ENCODE measurements at regions not wholly inside any gene's neighbourhood (a gene's known extent, or its start where the extent isn't known, plus 50 kb on each side); places are given as distances from the start of the nearest gene placed in this dataset.

- no peak overlapping the region for H3K27ac ChIP-seq
- no peak for DNase-seq
- no peaks in the 10 kb centered on the region for H3K4me1 ChIP-seq
- no peaks in the 10 kb centered on the region for H3K27me3 ChIP-seq (replicated peaks in 1 of 7)
- intact Hi-C loops (cut with DNase I; ENCODE audit: low total_unique reads): no loop called here
- 93 to 96% (median 94%) methylated on average over 1 of the region's 1 CpG for WGBS, 5 donors
- TF ChIP-seq CTCF (IDR thresholded peaks at IDR 0.05 in 8 of 11, conservative IDR thresholded peaks at IDR 0.05 in 3 of 11) (no peak), POLR2A (IDR thresholded peaks at IDR 0.05) (no peak), POLR2AphosphoS5 (IDR thresholded peaks at IDR 0.05) (no peak)
- H3K4me3 ChIP-seq: no peak overlapping the region
- H3K36me3 ChIP-seq: no peaks in the 10 kb centered on the region
- no peaks in the 10 kb centered on the region for H3K9me3 ChIP-seq
These were observed 59.9 kb upstream of the ARRDC3 start for GRCh38 chr5:91443023-91443422.

DNA sequence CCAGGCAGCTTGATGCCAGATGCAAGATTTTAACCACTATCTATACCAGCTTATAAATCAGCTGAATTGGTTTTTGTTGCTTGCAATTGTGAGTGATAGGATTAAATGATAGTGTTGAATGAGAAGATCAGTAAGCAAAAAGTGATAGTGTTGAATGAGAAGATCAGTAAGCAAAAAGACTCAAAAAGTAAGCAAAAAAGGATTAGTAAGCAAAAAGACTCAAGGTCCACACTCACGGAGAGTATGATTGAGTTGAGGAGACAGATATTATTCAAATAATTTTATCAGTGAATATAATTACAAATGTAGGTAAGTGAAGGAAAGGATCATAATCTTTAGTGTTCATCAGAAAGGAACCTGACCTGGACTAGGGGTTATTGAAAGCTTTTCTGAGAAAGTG is 58.0 kb upstream of the ARRDC3 start:
- 90 to 96% (median 94%) methylated on average over 1 of the region's 1 CpG for WGBS, 5 donors

GRCh38 chr5:91438871-91439270 is 55.8 kb upstream of the ARRDC3 start:
- no peaks in the 10 kb centered on the region for H3K27me3 ChIP-seq (replicated peaks in 1 of 7)
- DNase-seq: no peak
- TF ChIP-seq CTCF (IDR thresholded peaks at IDR 0.05 in 8 of 11, conservative IDR thresholded peaks at IDR 0.05 in 3 of 11): no peak
- TF ChIP-seq POLR2AphosphoS5 (IDR thresholded peaks at IDR 0.05): no peak
- no peak for TF ChIP-seq POLR2A (IDR thresholded peaks at IDR 0.05)

More for the DNA sequence above, 58.0 kb upstream of the ARRDC3 start:
- TF ChIP-seq POLR2A (IDR thresholded peaks at IDR 0.05) (no peak), CTCF (IDR thresholded peaks at IDR 0.05 in 8 of 11, conservative IDR thresholded peaks at IDR 0.05 in 3 of 11) (no peak), POLR2AphosphoS5 (IDR thresholded peaks at IDR 0.05) (no peak)
- intact Hi-C loops (cut with DNase I; ENCODE audit: low total_unique reads): no loop called here
- Histone ChIP-seq H3K36me3 (no peaks in the 10 kb centered on the region), H3K27ac (no peak overlapping the region), H3K4me1 (no peaks in the 10 kb centered on the region), H3K4me3 (no peak overlapping the region), H3K27me3 (replicated peaks in 1 of 7) (no peaks in the 10 kb centered on the region), H3K9me3 (no peaks in the 10 kb centered on the region)
- no peak for DNase-seq

DNA sequence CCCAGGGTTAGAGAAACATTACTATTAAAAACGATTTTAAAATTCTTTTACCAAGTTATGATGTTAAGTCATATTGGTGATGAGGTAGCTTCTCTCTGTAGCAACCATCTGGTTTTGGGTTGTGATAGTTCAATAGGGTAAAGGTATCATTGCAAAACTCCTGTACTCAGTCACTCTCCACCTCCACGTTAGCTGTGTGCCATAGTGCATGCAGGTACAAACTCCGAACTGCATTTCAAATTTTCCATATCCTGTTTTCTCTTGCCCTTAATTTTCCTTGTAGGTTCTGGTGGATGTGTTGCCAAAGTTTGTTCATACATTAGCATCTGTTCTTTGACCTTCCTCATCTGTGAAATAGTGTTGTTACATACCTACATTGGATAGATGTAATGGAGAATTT is 53.1 kb upstream of the ARRDC3 start:
- no peak for DNase-seq
- TF ChIP-seq POLR2A (IDR thresholded peaks at IDR 0.05) (no peak), POLR2AphosphoS5 (IDR thresholded peaks at IDR 0.05) (no peak), CTCF (IDR thresholded peaks at IDR 0.05 in 8 of 11, conservative IDR thresholded peaks at IDR 0.05 in 3 of 11) (no peak)
- no peaks in the 10 kb centered on the region for H3K27me3 ChIP-seq (replicated peaks in 1 of 7)
- no peak overlapping the region for H3K4me3 ChIP-seq
- no peaks in the 10 kb centered on the region for H3K9me3 ChIP-seq
- no peaks in the 10 kb centered on the region for H3K36me3 ChIP-seq
- peaks cover 0 to 9% (median 0%) of the 10 kb centered on the region in 6 donors for H3K4me1 ChIP-seq
- 77 to 95% (median 85%) methylated on average over 3 of the region's 3 CpGs for WGBS, 5 donors
- intact Hi-C loops (cut with DNase I; ENCODE audit: low total_unique reads): no loop called here
- H3K27ac ChIP-seq: no peak overlapping the region

More at GRCh38 chr5:91438871-91439270, 55.8 kb upstream of the ARRDC3 start:
- Histone ChIP-seq H3K27ac (no peak overlapping the region), H3K4me3 (no peak overlapping the region), H3K4me1 (peaks cover 0 to 9% (median 0%) of the 10 kb centered on the region in 6 donors), H3K36me3 (no peaks in the 10 kb centered on the region), H3K9me3 (no peaks in the 10 kb centered on the region)
- intact Hi-C loops (cut with DNase I; ENCODE audit: low total_unique reads): no loop called here
- WGBS, 5 donors: 95 to 100% (median 100%) methylated on average over 1 of the region's 1 CpG

All from spleen (tissue), 11 donors.